Activated CD4-positive, alpha-beta T cell treated with anti-CD3 and anti-CD28 coated beads, Interleukin-2, Interleukin-4, amounts not matched to agents 100 ng/mL and 50 ng/mL, durations not matched to agents 16 hours and 8 hours (primary cell): ENCODE measurements at regions not wholly inside any gene's neighbourhood (a gene's known extent, or its start where the extent isn't known, plus 50 kb on each side); places are given as distances from the start of the nearest gene placed in this dataset.

Source experiments
- DNase-seq: peaks from one replicate; pipeline ENCODE4 v3.0.0-alpha.2; 2020; ENCODE audit warnings: low spot score

- no peak for DNase-seq
Observed at GRCh38 chr1:117260761-117261423, 50.2 kb upstream of the VTCN1 start.
